Adrenal gland (tissue), 5 donors: ENCODE measurements at regions not wholly inside any gene's neighbourhood (a gene's known extent, or its start where the extent isn't known, plus 50 kb on each side); places are given as distances from the start of the nearest gene placed in this dataset.

Experiments used
- POLR2A ChIP-seq, 2 donors: fragments of 450-650 bp; IDR thresholded peaks; one replicate each; pipeline ENCODE4 v1.6.1; 2017; ENCODE audit warnings: antibody characterized with exemption in 2 of 2, mild to moderate bottlenecking in 2 of 2, moderate library complexity in 1 of 2
- TF ChIP-seq, protein P1 (sequence below), 6 experiments: fragments of 450-650 bp in 4 of 6; fragments of 200-600 bp in 2 of 6; sonication (generic) in 1 of 6; IDR thresholded peaks; 1 replicate in 5 of 6; 2 replicates in 1 of 6; pipeline versions ENCODE4 v1.5.1 to v1.8.0; 2016 to 2021; ENCODE audit warnings: antibody characterized with exemption in 6 of 6, mild to moderate bottlenecking in 2 of 6, moderate library complexity in 1 of 6
- donor health status: DM: no; HTN: no; CAD: no.

DNA sequence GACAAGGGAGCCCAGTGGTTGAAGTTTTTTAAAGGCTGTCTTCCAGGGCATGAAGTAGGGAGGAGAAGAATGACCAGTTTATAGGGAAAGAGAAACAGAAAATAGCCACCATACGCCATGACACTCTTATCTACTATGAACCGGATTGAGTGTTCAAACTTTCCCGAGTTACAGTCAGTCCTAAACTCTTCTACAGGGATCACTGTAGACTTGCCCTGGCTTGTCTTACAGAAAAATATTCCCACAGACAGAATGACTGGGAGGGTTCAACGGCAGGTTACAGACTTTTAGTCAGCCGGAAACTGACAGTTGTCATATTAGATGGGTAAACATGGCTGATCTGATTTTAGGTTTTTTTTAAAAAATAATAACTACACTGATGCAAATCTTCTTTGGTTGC is 662.5 kb upstream of the SOX9 start:
- TF ChIP-seq, protein P1, sequence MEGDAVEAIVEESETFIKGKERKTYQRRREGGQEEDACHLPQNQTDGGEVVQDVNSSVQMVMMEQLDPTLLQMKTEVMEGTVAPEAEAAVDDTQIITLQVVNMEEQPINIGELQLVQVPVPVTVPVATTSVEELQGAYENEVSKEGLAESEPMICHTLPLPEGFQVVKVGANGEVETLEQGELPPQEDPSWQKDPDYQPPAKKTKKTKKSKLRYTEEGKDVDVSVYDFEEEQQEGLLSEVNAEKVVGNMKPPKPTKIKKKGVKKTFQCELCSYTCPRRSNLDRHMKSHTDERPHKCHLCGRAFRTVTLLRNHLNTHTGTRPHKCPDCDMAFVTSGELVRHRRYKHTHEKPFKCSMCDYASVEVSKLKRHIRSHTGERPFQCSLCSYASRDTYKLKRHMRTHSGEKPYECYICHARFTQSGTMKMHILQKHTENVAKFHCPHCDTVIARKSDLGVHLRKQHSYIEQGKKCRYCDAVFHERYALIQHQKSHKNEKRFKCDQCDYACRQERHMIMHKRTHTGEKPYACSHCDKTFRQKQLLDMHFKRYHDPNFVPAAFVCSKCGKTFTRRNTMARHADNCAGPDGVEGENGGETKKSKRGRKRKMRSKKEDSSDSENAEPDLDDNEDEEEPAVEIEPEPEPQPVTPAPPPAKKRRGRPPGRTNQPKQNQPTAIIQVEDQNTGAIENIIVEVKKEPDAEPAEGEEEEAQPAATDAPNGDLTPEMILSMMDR (IDR thresholded peaks at IDR 0.05) = no peak
- no peak for TF ChIP-seq POLR2A (IDR thresholded peaks at IDR 0.05)
